ENCODE measurements at regions not wholly inside any gene's neighbourhood (a gene's known extent, or its start where the extent isn't known, plus 50 kb on each side); places are given as distances from the start of the nearest gene placed in this dataset.
"Not testable (repeated sequence)": the region's sequence is repeated elsewhere in the genome, so short reads cannot be mapped to it uniquely, and the experiment has no call there.

- H3K9me3 ChIP-seq, H3K27ac ChIP-seq, H3K27me3 ChIP-seq, ATAC-seq, H3K36me3 ChIP-seq, H3K4me1 ChIP-seq, H3K4me3 ChIP-seq: not testable (repeated sequence)
- 40 to 60% methylated on average over 1 of the region's 6 CpGs for WGBS, 2 donors (ENCODE audit: low coverage in 1 of 2)
These were observed 1185.4 kb downstream of the RPIA start for GRCh38 chr2:89876878-89877277.

GRCh38 chr2:89882880-89883279 is 1191.4 kb downstream of the RPIA start:
- no CpG with 5 or more reads among the region's 1 CpG for WGBS, 2 donors (ENCODE audit: low coverage in 1 of 2)
- not testable (repeated sequence) for H3K9me3 ChIP-seq, H3K4me1 ChIP-seq, H3K27me3 ChIP-seq, H3K27ac ChIP-seq, ATAC-seq, H3K36me3 ChIP-seq, H3K4me3 ChIP-seq

DNA sequence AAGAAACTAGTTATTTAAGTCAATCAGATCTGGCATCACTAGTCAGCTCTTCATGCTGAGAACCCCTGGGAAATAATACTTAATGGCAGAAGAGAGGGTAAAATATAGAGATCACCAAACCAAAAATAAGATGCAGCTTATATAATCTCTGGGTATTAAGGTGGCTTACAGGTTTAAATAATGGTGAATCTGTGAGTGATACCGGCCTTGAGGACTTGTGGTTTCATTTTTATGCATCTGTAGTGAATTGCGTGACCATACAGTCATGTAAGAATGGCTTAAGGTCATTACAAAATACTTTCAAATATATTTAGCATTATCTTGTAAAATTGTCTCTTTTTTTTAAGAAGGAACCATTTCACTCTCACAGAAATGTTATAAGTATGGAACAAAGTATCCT is 1192.2 kb downstream of the RPIA start:
- not testable (repeated sequence) for ATAC-seq, H3K9me3 ChIP-seq, H3K4me1 ChIP-seq, H3K4me3 ChIP-seq, H3K27me3 ChIP-seq, H3K27ac ChIP-seq, H3K36me3 ChIP-seq
- WGBS, 2 donors (ENCODE audit: low coverage in 1 of 2), result 33 to 54% methylated on average over 1 to 2 of the region's 2 CpGs

DNA sequence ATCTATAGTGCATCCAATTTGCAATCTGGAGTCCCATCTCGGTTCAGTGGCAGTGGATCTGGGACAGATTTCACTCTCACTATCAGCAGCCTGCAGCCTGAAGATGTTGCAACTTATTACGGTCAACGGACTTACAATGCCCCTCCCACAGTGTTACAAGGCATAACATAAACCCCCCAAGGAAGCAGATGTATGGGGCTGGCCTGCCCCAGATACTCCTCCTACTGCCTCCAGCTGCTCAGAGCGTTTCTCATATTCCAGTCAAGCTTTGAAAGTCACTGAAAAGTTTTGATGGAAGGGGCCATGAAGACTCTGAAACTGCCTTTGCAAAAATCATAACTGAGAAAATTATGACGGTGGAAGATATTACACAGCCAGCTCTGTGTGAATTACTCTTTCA is 1193.6 kb downstream of the RPIA start:
- H3K36me3 ChIP-seq, H3K4me1 ChIP-seq, H3K27ac ChIP-seq, H3K27me3 ChIP-seq, H3K4me3 ChIP-seq, ATAC-seq, H3K9me3 ChIP-seq: not testable (repeated sequence)
- WGBS, 2 donors (ENCODE audit: low coverage in 1 of 2), result no CpG with 5 or more reads among the region's 5 CpGs

DNA sequence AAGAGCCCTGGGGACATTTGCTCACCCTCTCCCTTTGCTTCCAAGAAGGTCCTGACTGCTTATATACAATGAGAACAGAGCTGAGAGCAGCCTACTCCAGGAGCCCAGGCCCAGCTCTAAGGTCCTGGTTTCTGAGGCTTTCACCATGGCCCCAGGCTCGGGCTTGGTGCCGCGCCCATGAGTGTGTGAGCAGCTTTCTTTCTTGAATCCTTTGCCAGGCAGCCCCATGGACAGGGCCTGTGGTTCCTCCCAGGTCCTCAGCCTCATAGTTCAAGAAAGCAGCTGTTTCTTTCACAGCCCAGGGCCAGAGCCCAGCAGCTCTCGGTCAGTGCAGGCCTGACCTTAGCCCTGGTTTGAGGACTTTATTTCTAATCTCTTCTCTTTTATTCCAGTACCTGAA is 1197.2 kb downstream of the RPIA start:
- not testable (repeated sequence) for H3K4me3 ChIP-seq, H3K9me3 ChIP-seq, H3K27ac ChIP-seq, ATAC-seq, H3K27me3 ChIP-seq, H3K36me3 ChIP-seq, H3K4me1 ChIP-seq
- WGBS, 2 donors (ENCODE audit: low coverage in 1 of 2), result no CpG with 5 or more reads among the region's 4 CpGs

DNA sequence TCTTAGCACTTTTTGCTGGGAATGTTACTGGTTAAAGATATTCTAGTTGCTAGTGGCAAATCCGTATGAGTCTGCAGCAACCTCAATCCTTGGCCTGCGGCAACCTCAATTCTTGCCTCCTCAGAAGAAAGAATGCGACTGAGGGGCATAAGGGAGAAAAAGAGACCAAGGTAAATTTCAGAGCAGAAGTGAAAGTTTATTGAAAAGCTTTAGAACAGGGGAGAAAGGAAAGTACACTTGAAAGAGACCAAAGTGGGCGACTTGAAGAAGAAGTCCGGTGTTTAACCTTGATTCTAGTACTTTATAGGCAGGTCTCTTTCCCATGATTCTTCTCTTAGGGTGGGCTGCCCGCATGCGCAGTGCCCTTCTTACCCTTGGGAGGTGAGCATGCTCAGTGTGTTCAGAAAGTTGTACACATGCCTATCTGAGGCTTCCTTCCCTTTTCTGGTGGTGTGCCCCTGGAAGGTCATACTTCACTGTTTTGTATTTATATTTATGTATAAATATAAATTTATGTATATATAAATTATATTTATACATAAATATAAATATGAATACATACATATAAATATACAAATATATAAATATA is 1198.8 kb downstream of the RPIA start:
- not testable (repeated sequence) for H3K27me3 ChIP-seq, H3K4me1 ChIP-seq, ATAC-seq, H3K9me3 ChIP-seq, H3K36me3 ChIP-seq, H3K27ac ChIP-seq, H3K4me3 ChIP-seq
- WGBS, 2 donors (ENCODE audit: low coverage in 1 of 2), result no CpG with 5 or more reads among the region's 7 CpGs

GRCh38 chr2:89894988-89895387 is 1203.5 kb downstream of the RPIA start:
- not testable (repeated sequence) for H3K4me1 ChIP-seq, H3K36me3 ChIP-seq, H3K27me3 ChIP-seq, H3K9me3 ChIP-seq, ATAC-seq, H3K4me3 ChIP-seq, H3K27ac ChIP-seq
- no CpG with 5 or more reads among the region's 4 CpGs for WGBS, 2 donors (ENCODE audit: low coverage in 1 of 2)

DNA sequence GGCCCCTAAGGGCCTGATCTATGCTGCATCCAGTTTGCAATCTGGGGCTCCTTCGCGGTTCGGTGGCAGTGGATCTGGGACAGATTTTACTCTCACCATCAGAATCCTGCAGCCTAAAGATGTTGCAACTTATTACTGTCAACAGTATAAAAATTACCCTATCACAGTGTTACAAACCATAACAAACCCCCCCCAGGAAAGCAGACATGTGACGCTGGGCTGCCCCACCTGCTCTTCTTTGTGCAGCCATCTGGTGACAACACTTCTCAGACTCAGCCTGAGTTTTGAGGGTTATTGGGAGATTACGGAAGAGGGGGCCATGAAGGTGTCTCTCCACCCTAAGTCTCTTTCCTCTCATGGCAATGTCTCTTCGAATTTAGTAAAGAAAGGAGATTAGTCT is 1204.2 kb downstream of the RPIA start:
- WGBS, 2 donors (ENCODE audit: low coverage in 1 of 2), result no CpG with 5 or more reads among the region's 6 CpGs
- not testable (repeated sequence) for H3K27ac ChIP-seq, H3K4me1 ChIP-seq, H3K4me3 ChIP-seq, ATAC-seq, H3K9me3 ChIP-seq, H3K36me3 ChIP-seq, H3K27me3 ChIP-seq

GRCh38 chr2:89927018-89927417 is 1235.5 kb downstream of the RPIA start:
- ATAC-seq, H3K9me3 ChIP-seq, H3K27ac ChIP-seq, H3K27me3 ChIP-seq, H3K36me3 ChIP-seq, H3K4me1 ChIP-seq, H3K4me3 ChIP-seq: not testable (repeated sequence)
- 40% methylated on average over 1 of the region's 2 CpGs; no CpG with 5 or more reads in 1 of the 2 donors for WGBS, 2 donors (ENCODE audit: low coverage in 1 of 2)

- H3K4me3 ChIP-seq, ATAC-seq, H3K27me3 ChIP-seq, H3K4me1 ChIP-seq, H3K9me3 ChIP-seq, H3K27ac ChIP-seq, H3K36me3 ChIP-seq: not testable (repeated sequence)
- 0 to 18% methylated on average over 1 of the region's 2 CpGs for WGBS, 2 donors (ENCODE audit: low coverage in 1 of 2)
These were observed 1244.0 kb downstream of the RPIA start for GRCh38 chr2:89935436-89935835.

- 83 to 86% methylated on average over 1 to 2 of the region's 2 CpGs for WGBS, 2 donors (ENCODE audit: low coverage in 1 of 2)
- ATAC-seq, H3K27me3 ChIP-seq, H3K27ac ChIP-seq, H3K4me3 ChIP-seq, H3K36me3 ChIP-seq, H3K9me3 ChIP-seq, H3K4me1 ChIP-seq: not testable (repeated sequence)
These were observed 1244.5 kb downstream of the RPIA start for GRCh38 chr2:89936011-89936410.

DNA sequence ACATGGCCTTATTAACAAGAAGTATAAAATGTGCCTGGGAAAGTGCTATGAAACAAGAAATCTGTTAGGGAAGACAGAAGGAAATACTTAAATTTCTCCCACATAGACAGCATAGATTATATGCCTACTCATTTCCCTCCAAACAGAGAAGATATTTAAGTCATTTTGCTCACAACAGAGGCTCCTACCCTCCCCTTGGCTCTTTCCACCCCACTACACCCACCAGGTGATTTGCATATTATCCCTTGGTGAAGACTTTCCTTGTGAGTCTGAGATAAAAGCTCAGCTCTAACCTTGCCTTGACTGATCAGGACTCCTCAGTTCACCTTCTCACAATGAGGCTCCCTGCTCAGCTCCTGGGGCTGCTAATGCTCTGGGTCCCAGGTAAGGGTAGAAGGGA is 1245.1 kb downstream of the RPIA start:
- ATAC-seq, H3K36me3 ChIP-seq, H3K27me3 ChIP-seq, H3K4me1 ChIP-seq, H3K9me3 ChIP-seq, H3K27ac ChIP-seq, H3K4me3 ChIP-seq: not testable (repeated sequence)

GRCh38 chr2:89938756-89939155 is 1247.3 kb downstream of the RPIA start:
- H3K4me3 ChIP-seq, H3K36me3 ChIP-seq, H3K27me3 ChIP-seq, H3K9me3 ChIP-seq, H3K27ac ChIP-seq, H3K4me1 ChIP-seq: not testable (repeated sequence)
- ATAC-seq, result peak; percentile 22
- WGBS, 2 donors (ENCODE audit: low coverage in 1 of 2), result 20% methylated on average over 1 of the region's 5 CpGs; no CpG with 5 or more reads in 1 of the 2 donors

DNA sequence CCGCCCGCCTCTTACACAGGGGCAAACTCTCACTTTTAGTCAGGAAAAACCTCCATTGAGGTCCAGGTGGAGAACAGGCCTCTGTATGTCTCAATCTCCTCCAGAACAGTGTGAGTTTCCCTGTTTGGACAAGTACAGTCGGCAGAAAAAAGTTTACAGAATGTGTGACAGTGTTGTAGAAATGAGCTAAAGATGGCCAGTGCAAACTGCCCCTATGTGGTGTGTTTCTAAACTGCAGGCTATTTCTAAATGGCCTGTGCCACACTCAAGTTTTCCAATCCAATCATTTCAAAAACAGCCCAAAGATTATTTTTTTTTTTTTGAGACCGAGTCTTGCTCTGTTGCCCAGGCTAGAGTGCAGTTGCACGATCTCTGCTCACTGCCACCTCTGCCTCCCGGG is 1252.8 kb downstream of the RPIA start:
- H3K4me1 ChIP-seq, H3K36me3 ChIP-seq, H3K27ac ChIP-seq, ATAC-seq, H3K9me3 ChIP-seq, H3K4me3 ChIP-seq, H3K27me3 ChIP-seq: not testable (repeated sequence)
- no CpG with 5 or more reads among the region's 6 CpGs for WGBS, 2 donors (ENCODE audit: low coverage in 1 of 2)

Data from gastroesophageal sphincter (tissue), 4 donors.